HEK293T (cell line): ENCODE measurements at regions not wholly inside any gene's neighbourhood (a gene's known extent, or its start where the extent isn't known, plus 50 kb on each side); places are given as distances from the start of the nearest gene placed in this dataset.

Experiments used
- BHLHE40 ChIP-seq: fragments of 450-650 bp; IDR thresholded peaks from 2 replicates; pipeline ENCODE4 v1.6.1; 2016; ENCODE audit warnings: mild to moderate bottlenecking, moderate library complexity, borderline replicate concordance
- FOXA1 ChIP-seq: fragments of 450-650 bp; IDR thresholded peaks from 2 replicates; pipeline ENCODE4 v1.6.1; 2016; ENCODE audit warnings: mild to moderate bottlenecking
- FOXM1 ChIP-seq: fragments of 450-650 bp; IDR thresholded peaks from 2 replicates; pipeline ENCODE4 v1.6.1; 2017; ENCODE audit warnings: mild to moderate bottlenecking, borderline replicate concordance
- SP1 ChIP-seq: fragments of 450-650 bp; IDR thresholded peaks from 2 replicates; pipeline ENCODE4 v1.6.1; 2017

DNA sequence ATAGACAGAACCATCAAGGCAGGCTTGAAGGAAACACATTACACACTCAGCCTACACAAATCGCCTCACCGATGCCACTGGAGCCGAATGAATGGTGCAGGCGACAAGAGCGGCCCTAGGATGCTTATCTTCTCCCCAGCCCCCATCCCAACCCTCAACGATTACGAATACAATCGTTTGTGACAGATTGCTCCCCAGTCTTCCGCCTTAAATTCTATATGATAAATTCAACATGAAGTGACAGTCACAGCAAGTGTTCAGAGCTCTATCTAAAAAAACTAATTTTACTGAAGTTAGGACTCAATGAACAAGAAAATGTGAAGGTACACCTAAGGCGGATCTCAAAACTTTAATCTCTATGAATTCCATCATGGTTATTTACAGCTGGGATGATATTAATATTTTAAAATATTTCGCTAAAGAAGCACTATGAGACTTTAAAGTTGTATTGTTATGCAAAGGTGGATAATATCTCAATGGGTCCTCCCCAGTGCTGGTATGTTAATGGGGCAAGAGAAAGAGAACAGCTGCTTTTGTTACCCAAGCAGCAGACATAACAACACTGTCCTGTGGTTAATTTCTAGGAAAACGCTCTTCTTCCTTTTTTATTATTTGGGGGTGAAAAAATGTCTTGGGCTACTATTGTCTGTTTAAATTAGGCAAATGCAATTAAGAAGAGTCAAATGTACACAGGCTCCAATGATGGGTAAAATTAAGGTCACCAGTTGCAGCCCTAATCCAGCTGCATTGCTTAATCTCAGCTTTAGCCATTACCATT, 147.6 kb upstream of the NR2F2 start:
- TF ChIP-seq SP1: no peak
- no peak for TF ChIP-seq FOXM1
- TF ChIP-seq BHLHE40: no peak
- TF ChIP-seq FOXA1: no peak
